ENCODE measurements at regions not wholly inside any gene's neighbourhood (a gene's known extent, or its start where the extent isn't known, plus 50 kb on each side); places are given as distances from the start of the nearest gene placed in this dataset.
"Not testable (repeated sequence)": the region's sequence is repeated elsewhere in the genome, so short reads cannot be mapped to it uniquely, and the experiment has no call there.

DNA sequence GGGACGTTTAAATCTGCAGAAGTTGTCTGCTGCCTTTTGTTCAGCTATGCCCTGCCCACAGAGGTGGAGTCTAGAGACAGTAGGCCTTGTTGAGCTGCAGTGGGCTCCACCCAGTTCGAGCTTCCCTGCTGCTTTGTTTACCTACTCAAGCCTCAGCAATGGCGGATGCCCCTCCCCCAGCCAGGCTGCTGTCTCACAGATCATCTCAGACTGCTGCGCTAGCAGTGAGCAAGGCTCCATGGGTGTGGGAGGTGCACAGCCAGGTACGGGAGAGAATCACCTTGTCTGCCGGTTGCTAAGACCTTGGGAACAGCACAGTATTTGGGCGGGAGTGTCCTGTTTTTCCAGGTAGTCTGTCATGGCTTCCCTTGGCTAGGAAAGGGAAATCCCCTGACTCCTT is 114.3 kb upstream of the PALM2AKAP2 start:
- not testable (repeated sequence) for DNase-seq (ENCODE audit: low read depth in 2 of 2)

DNA sequence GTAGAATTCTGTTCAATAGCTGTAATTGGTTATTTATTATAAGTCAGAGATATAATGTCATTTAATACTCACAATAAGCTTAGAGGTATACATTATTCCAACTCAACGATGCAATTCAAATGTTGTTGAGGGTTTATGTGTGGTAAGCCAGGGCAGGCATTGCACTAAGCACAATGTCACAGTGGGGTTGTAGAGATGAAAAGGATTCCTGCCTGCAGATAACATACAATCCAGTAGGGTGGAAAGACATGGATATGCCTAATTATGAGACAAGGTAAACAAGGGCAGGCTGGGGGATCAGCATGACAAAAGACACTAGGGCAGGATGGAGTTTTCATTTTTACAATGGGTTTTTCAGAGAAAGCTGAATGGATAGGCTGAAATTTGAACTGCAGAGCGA is 98.7 kb upstream of the PALM2AKAP2 start:
- no peak for DNase-seq (ENCODE audit: low read depth in 2 of 2)

- no peak for DNase-seq (ENCODE audit: low read depth in 2 of 2)
Measured at GRCh38 chr9:109682227-109682626, 97.8 kb upstream of the PALM2AKAP2 start.

GRCh38 chr9:109683521-109683920 is 96.5 kb upstream of the PALM2AKAP2 start:
- DNase-seq (ENCODE audit: low read depth in 2 of 2) = no peak

- no peak for DNase-seq (ENCODE audit: low read depth in 2 of 2)
Measured at GRCh38 chr9:109689701-109690100, 90.3 kb upstream of the PALM2AKAP2 start.

- DNase-seq (ENCODE audit: low read depth in 2 of 2) = no peak
Measured at GRCh38 chr9:109699019-109699418, 81.0 kb upstream of the PALM2AKAP2 start.

- no peak for DNase-seq (ENCODE audit: low read depth in 2 of 2)
Measured at GRCh38 chr9:109704546-109704945, 75.5 kb upstream of the PALM2AKAP2 start.

DNA sequence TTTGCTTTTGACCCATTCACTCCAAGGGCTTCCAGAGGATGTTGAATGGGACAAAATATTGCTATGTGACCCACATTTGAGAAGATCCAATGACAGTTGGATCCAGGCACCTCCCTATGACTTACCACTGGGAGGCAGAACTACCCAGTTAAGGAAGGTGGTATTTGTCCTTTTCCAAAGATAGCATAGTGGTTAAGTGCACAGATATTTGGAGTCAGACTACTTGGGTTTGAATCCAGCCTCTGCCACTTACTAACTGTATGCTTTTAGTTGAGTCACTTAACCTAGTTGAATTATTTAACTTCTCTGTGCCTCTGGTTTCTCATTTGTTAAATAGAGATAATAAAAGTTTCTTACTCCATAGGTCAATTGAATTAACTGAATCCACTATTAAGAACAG is 74.5 kb upstream of the PALM2AKAP2 start:
- DNase-seq (ENCODE audit: low read depth in 2 of 2) = no peak

DNA sequence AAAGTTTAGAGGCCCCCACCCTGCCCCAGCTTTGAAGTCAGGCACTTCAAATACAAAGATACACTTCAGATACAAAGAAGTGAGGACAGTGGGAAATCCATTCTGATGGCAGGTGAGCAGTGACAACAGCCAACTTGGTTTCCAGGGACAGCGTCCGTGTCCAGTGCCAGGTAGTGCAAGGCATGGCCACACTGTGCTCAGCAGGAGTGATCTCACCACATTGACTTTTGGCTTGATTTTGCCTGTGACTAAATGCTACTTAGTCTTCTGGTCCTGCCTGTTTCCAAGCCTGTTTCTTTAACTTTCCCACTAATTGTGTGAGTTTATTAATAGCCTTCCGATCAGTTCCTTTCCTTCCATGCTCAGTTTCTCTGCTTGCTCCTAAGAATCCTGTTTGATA is 72.6 kb upstream of the PALM2AKAP2 start:
- no peak for DNase-seq (ENCODE audit: low read depth in 2 of 2)

GRCh38 chr9:109708451-109708945 is 71.5 kb upstream of the PALM2AKAP2 start:
- no peak for DNase-seq (ENCODE audit: low read depth in 2 of 2)

GRCh38 chr9:109709866-109710265 is 70.1 kb upstream of the PALM2AKAP2 start:
- no peak for DNase-seq (ENCODE audit: low read depth in 2 of 2)

DNA sequence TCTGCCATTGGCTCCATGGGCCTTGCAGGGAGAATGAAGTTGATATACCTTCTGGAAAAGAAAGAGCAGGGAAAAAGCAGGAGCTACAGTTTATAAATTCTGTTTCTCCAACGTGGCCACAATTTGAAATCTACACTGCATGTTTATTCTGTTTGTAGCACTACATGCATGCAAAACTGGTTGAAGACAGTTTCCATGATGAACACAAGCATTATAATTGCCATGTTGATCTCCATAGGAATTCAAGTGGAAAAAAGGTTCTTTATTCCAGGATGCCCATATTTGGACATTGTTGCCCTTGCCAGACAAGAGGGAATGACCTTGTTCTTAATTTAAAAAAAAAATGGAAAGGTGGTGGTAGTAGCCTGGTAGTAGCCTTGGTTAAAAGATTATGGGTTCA is 69.2 kb upstream of the PALM2AKAP2 start:
- no peak for DNase-seq (ENCODE audit: low read depth in 2 of 2)

- no peak for DNase-seq (ENCODE audit: low read depth in 2 of 2)
Measured at GRCh38 chr9:109715344-109715743, 64.7 kb upstream of the PALM2AKAP2 start.

DNA sequence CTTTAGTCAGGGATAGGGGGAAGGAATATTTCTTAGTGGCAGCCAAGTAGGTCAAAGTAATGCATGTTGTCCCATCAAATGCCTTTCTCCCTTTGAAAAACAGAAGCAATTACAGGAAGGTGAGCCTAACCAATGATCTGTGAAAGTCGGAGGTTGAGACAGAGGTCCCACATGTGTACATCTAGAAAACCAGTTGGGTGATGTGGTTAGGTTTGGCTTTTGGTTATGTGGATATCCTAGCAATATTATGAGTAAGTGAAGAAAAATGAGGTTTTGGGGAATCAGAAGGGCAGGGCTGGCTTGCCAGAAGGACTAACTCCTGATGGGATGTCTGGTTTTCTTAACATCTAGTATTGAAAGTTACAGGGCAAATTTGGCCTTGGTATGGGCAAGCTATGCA is 63.4 kb upstream of the PALM2AKAP2 start:
- DNase-seq (ENCODE audit: low read depth in 2 of 2) = no peak

GRCh38 chr9:109717342-109717741 is 62.7 kb upstream of the PALM2AKAP2 start:
- no peak for DNase-seq (ENCODE audit: low read depth in 2 of 2)

DNA sequence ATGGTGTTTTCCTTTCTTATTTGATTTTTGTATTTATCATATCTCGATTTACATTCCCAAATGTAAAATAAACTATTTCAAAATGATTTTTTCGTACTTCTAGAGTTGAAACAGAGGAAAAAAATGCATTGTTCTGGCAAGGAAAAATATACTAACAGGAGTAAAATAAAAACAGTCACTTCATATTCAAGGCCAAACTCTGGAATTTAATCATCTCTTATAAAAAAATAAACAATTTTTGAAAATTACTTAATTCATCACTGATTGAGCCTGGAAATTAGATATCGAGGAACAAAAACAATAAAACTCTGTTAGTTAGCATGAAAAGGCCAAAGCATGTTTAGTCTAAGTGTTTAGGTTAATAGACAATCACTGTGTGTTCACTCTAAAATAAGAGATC is 61.1 kb upstream of the PALM2AKAP2 start:
- DNase-seq (ENCODE audit: low read depth in 2 of 2) = no peak

GRCh38 chr9:109721001-109721400 is 59.0 kb upstream of the PALM2AKAP2 start:
- DNase-seq (ENCODE audit: low read depth in 2 of 2) = no peak

DNA sequence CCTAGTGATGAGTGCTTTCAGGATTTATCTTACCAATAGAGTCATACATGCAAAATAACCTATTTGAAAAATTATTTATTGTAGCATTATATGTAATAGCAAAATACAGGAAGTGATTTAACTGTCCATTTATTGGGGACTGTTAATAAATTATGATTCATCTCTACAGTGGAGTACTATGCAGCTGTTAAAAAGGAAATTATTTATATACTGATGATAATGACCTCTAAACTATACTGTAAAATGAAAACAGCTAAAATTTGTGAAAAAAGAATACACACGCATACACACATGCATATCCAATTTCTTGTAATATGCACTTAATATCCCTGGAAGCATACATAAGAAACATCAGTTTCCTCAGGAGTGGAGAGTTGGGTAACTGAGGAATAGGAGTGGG is 58.0 kb upstream of the PALM2AKAP2 start:
- no peak for DNase-seq (ENCODE audit: low read depth in 2 of 2)

- no peak for DNase-seq (ENCODE audit: low read depth in 2 of 2)
Measured at GRCh38 chr9:109723781-109724180, 56.2 kb upstream of the PALM2AKAP2 start.

GRCh38 chr9:109725460-109725859 is 54.5 kb upstream of the PALM2AKAP2 start:
- no peak for DNase-seq (ENCODE audit: low read depth in 2 of 2)

DNA sequence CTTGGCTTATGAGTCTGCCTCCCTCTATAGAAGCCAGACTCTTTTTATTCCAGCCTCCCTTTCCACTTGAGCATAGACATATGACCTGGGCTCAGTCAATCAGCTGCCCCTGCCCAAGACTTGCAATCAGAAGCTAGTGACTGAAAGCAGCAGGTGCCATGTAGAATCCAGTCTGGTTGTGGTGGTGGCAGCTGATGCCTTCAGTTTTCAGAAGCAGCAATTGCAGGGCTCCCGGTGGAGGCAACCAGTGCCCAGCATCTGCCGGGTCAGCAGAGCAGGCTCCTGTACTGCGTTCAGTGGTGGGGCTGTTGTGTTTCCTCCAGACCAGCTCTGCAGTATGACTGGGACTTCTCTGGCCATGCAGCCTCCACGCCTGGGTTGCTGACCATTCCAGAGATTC is 53.9 kb upstream of the PALM2AKAP2 start:
- DNase-seq (ENCODE audit: low read depth in 2 of 2) = no peak

DNA sequence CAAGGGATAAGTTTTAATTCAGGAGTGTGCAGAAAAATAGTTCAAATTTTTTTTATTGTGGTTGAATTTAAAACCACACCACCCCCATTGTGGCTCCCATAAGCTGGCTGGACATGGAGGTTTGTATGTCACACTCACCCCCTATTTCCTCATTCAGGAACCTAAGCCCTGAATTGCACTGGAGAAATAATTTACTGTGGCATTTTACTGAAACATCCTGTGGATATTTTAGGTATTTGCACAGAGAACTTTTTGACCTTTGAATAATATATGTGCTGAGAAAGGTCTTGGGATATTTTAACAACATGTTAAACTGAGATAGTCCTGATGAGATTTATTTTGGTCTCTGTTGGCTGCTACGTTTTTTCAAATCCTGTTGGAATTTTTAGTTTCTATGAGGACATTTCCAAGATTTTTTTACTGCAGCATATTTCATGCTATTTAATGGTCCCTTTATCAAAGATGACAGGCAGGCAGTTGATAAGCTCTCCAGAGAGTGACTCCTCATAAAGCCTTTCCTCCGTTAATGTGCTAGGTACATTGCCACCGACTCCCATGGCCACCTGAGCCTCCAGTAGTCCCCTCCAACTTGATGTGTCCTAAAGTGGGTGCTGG is 51.2 kb upstream of the PALM2AKAP2 start:
- no peak for DNase-seq (ENCODE audit: low read depth in 2 of 2)

- no peak for DNase-seq (ENCODE audit: low read depth in 2 of 2)
Measured at GRCh38 chr9:109729513-109729912, 50.5 kb upstream of the PALM2AKAP2 start.
